ENCODE measurements at regions not wholly inside any gene's neighbourhood (a gene's known extent, or its start where the extent isn't known, plus 50 kb on each side); places are given as distances from the start of the nearest gene placed in this dataset.

DNA sequence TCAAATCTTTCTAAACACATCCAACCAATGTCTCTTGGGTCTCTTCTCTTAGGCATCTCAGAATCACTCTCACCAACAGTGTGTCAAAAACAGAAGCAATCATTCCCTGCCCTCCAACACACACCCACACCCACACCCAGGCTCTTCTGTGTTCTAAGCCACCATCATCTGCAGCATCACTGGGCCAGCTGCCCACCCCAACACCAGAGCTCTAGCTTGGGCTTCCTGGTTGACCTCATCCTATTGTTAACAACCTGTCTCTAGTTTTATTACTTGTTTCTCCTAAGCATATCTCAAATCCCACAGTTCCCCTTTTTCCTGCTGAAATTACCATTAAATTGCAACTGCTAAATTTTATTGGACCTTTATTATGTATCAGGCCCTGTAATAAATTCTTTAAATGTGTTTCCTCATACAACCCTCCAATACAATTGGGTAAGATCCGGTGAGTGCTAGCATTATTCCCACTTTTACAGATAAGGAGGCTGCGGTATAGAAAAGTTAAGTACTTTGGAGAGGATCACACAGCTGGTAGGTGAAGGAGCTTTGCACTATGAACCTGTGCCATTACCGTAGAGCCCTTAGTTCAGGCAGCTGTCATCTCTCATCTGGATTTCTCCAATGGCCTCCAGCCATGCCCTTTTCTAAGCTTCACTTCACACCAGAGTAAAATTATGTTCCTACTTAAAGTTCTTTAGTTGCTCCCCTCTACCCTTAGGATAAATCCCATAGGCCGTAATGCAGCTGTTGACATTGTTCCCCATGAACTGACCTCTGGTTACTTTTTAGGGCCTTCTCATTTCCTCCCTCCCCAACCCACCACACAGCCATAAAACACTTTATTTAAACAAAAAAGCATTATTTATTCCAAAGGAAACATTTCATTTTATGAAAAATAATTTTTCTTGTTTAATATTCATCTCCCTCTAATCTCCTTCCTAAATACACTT, 227.7 kb downstream of the B3GLCT start:
- TF ChIP-seq HDAC6 (IDR thresholded peaks at IDR 0.05; ENCODE audit: unreplicated experiment) (no peak), POLR2A (IDR thresholded peaks at IDR 0.05; ENCODE audit: low read depth, low read length) (no peak)
- TF ChIP-seq, protein P1, sequence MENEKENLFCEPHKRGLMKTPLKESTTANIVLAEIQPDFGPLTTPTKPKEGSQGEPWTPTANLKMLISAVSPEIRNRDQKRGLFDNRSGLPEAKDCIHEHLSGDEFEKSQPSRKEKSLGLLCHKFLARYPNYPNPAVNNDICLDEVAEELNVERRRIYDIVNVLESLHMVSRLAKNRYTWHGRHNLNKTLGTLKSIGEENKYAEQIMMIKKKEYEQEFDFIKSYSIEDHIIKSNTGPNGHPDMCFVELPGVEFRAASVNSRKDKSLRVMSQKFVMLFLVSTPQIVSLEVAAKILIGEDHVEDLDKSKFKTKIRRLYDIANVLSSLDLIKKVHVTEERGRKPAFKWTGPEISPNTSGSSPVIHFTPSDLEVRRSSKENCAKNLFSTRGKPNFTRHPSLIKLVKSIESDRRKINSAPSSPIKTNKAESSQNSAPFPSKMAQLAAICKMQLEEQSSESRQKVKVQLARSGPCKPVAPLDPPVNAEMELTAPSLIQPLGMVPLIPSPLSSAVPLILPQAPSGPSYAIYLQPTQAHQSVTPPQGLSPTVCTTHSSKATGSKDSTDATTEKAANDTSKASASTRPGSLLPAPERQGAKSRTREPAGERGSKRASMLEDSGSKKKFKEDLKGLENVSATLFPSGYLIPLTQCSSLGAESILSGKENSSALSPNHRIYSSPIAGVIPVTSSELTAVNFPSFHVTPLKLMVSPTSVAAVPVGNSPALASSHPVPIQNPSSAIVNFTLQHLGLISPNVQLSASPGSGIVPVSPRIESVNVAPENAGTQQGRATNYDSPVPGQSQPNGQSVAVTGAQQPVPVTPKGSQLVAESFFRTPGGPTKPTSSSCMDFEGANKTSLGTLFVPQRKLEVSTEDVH (IDR thresholded peaks at IDR 0.05; ENCODE audit: low read depth, partially characterized antibody): no peak
- no peak overlapping the region for H3K27ac ChIP-seq (ENCODE audit: control insufficient read depth, insufficient read depth)
- ATAC-seq: no peak
- ChIA-PET POLR2A (interaction anchor here (0.5 kb wide), 1 partner anchor 1224 kb away, joined by 5 read pairs; no protein-coding TSS in a partner anchor), SMC1A (ENCODE audit: uncharacterized antibody, unreplicated experiment) (interaction anchor here (0.9 kb wide), 1 partner anchor 227 kb away, joined by 3 read pairs; no protein-coding TSS in a partner anchor), RAD21 (ENCODE audit: unreplicated experiment) (interaction anchor here (2.1 kb wide), 1 partner anchor 11 kb away, joined by 5 read pairs; no protein-coding TSS in a partner anchor), CTCF (interaction anchor here (0.6 to 3.7 kb wide), 2 partner anchors 16 to 191 kb away, joined by 3 to 12 read pairs; no protein-coding TSS in a partner anchor)
- no peaks in the 10 kb centered on the region for H4K20me1 ChIP-seq (ENCODE audit: control insufficient read depth, insufficient read depth)
- H3K36me3 ChIP-seq (ENCODE audit: control insufficient read depth in 2 of 2, insufficient read depth in 2 of 2, low read length in 1 of 2): no peaks in the 10 kb centered on the region
- H3K4me3 ChIP-seq: no peak overlapping the region
- H3K4me1 ChIP-seq (ENCODE audit: control insufficient read depth, insufficient read depth, low read length): no peaks in the 10 kb centered on the region
- no peak overlapping the region for H3K4me2 ChIP-seq (ENCODE audit: control insufficient read depth, insufficient read depth)
- H3K27me3 ChIP-seq (replicated peaks in 1 of 2; ENCODE audit: control insufficient read depth in 2 of 2, insufficient read depth in 2 of 2, low read length in 1 of 2): no peaks in the 10 kb centered on the region
- intact Hi-C loops (cut with micrococcal nuclease; ENCODE audit: unreplicated experiment): no loop called here
- DNase-seq (ENCODE audit: low read depth, low spot score): no peak
- H3K9ac ChIP-seq (ENCODE audit: control insufficient read depth, insufficient read depth, low read length): no peak overlapping the region
- BruUV-seq (replicated peaks): no TSS peak
- H3K79me2 ChIP-seq (ENCODE audit: control insufficient read depth, insufficient read depth, low read length): no peaks in the 10 kb centered on the region
- FAIRE-seq: no peak
- H3K9me3 ChIP-seq (replicated peaks; ENCODE audit: control insufficient read depth, insufficient read depth, low read length): no peaks in the 10 kb centered on the region
- in situ Hi-C loops (cut with MboI): no loop called here
- no peak overlapping the region for H2AFZ ChIP-seq (ENCODE audit: control insufficient read depth, low read depth, low read length)
- 37% methylated on average over 4 of the region's 4 CpGs for WGBS (ENCODE audit: insufficient coverage, insufficient replicate concordance, low lambda C conversion rate, missing lambda C conversion rate)

All from GM12878 (cell line).